ENCODE measurements at regions not wholly inside any gene's neighbourhood (a gene's known extent, or its start where the extent isn't known, plus 50 kb on each side); places are given as distances from the start of the nearest gene placed in this dataset.
A peak's percentile ranks its signal among the peaks of the same experiment; 100 is the strongest.

- intact Hi-C loops (cut with DNase I): loop anchor here in 1 of 4 donors (10.0 kb wide), 1 partner anchor 182 kb away; no protein-coding TSS in a partner anchor
- TF ChIP-seq POLR2A (IDR thresholded peaks at IDR 0.05) (no peak), EP300 (IDR thresholded peaks at IDR 0.05) (no peak), CTCF (IDR thresholded peaks at IDR 0.05) (no peak)
- Histone ChIP-seq H3K4me1 (ENCODE audit: insufficient read depth) (peaks cover 6% of the 10 kb centered on the region), H3K36me3 (no peaks in the 10 kb centered on the region), H3K27ac (no peak overlapping the region), H3K27me3 (no peaks in the 10 kb centered on the region), H3K9me3 (no peaks in the 10 kb centered on the region), H3K4me3 (no peak overlapping the region)
- 46 to 52% (median 51%) methylated on average over 3 of the region's 3 CpGs for WGBS, 3 donors
- no peak for DNase-seq
Observed at GRCh38 chr2:41872646-41873045, 175.2 kb upstream of the PKDCC start.

GRCh38 chr2:41873102-41874031 is 174.5 kb upstream of the PKDCC start:
- H3K9me3 ChIP-seq: no peaks in the 10 kb centered on the region
- no peak overlapping the region for H3K27ac ChIP-seq
- TF ChIP-seq POLR2A (IDR thresholded peaks at IDR 0.05): no peak
- no peak for TF ChIP-seq EP300 (IDR thresholded peaks at IDR 0.05)
- TF ChIP-seq CTCF (IDR thresholded peaks at IDR 0.05): no peak
- H3K27me3 ChIP-seq: no peaks in the 10 kb centered on the region
- 58 to 70% (median 64%) methylated on average over 4 of the region's 4 CpGs for WGBS, 3 donors
- intact Hi-C loops (cut with DNase I): loop anchor here in 1 of 4 donors (10.0 kb wide), 1 partner anchor 181 kb away; no protein-coding TSS in a partner anchor
- no peak overlapping the region for H3K4me3 ChIP-seq
- H3K4me1 ChIP-seq (ENCODE audit: insufficient read depth): peaks cover 3% of the 10 kb centered on the region
- DNase-seq: no peak
- no peaks in the 10 kb centered on the region for H3K36me3 ChIP-seq

- Histone ChIP-seq H3K4me3 (no peak overlapping the region), H3K9me3 (no peaks in the 10 kb centered on the region), H3K27ac (no peak overlapping the region), H3K36me3 (no peaks in the 10 kb centered on the region), H3K4me1 (ENCODE audit: insufficient read depth) (peaks cover 11% of the 10 kb centered on the region), H3K27me3 (no peaks in the 10 kb centered on the region)
- WGBS, 3 donors: 91 to 95% (median 95%) methylated on average over 14 of the region's 14 CpGs
- no peak for DNase-seq
- no peak for TF ChIP-seq EP300 (IDR thresholded peaks at IDR 0.05)
- intact Hi-C loops (cut with DNase I): loop anchor here in 2 of 4 donors (5.0 to 10.0 kb wide), 2 partner anchors 50 to 178 kb away; no protein-coding TSS in a partner anchor
Observed at GRCh38 chr2:41877114-41877678, 170.6 kb upstream of the PKDCC start.

GRCh38 chr2:41878056-41878455 is 169.8 kb upstream of the PKDCC start:
- DNase-seq: no peak
- intact Hi-C loops (cut with DNase I): loop anchor here in 2 of 4 donors (5.0 to 10.0 kb wide), 2 partner anchors 49 to 177 kb away; no protein-coding TSS in a partner anchor
- WGBS, 3 donors: 94 to 97% (median 96%) methylated on average over 10 of the region's 10 CpGs
- H3K27me3 ChIP-seq: no peaks in the 10 kb centered on the region
- peak overlapping the region in 1 of 2 donors; percentile 37 for H3K27ac ChIP-seq
- peaks cover 9% of the 10 kb centered on the region for H3K4me1 ChIP-seq (ENCODE audit: insufficient read depth)
- no peaks in the 10 kb centered on the region for H3K36me3 ChIP-seq
- no peak overlapping the region for H3K4me3 ChIP-seq
- TF ChIP-seq POLR2A (IDR thresholded peaks at IDR 0.05): no peak
- no peaks in the 10 kb centered on the region for H3K9me3 ChIP-seq

- TF ChIP-seq POLR2A (IDR thresholded peaks at IDR 0.05): no peak
- TF ChIP-seq EP300 (IDR thresholded peaks at IDR 0.05): no peak
- no peak for TF ChIP-seq CTCF (IDR thresholded peaks at IDR 0.05)
- intact Hi-C loops (cut with DNase I): loop anchor here in 2 of 4 donors (5.0 to 10.0 kb wide), 2 partner anchors 49 to 176 kb away; no protein-coding TSS in a partner anchor
- no peaks in the 10 kb centered on the region for H3K9me3 ChIP-seq
- DNase-seq: peak; percentile 47 to 67 (median 65)
- peak overlapping the region in 1 of 2 donors; percentile 37 for H3K27ac ChIP-seq
- 51 to 61% (median 56%) methylated on average over 11 of the region's 11 CpGs for WGBS, 3 donors
- no peak overlapping the region for H3K4me3 ChIP-seq
- H3K36me3 ChIP-seq: no peaks in the 10 kb centered on the region
- peaks cover 12% of the 10 kb centered on the region for H3K4me1 ChIP-seq (ENCODE audit: insufficient read depth)
- no peaks in the 10 kb centered on the region for H3K27me3 ChIP-seq
Observed at GRCh38 chr2:41878716-41879234, 169.0 kb upstream of the PKDCC start.
